CD4-positive, alpha-beta T cell treated with Interleukin-6 for 4 hours (primary cell): ENCODE measurements at regions not wholly inside any gene's neighbourhood (a gene's known extent, or its start where the extent isn't known, plus 50 kb on each side); places are given as distances from the start of the nearest gene placed in this dataset.

Source experiments
- DNase-seq: peaks from one replicate; pipeline ENCODE4 v3.0.0-alpha.2; 2020; ENCODE audit warnings: mixed read lengths

- no peak for DNase-seq
Measured at GRCh38 chr2:2672249-2672648, 341.2 kb upstream of the MYT1L start.

- no peak for DNase-seq
Measured at GRCh38 chr2:2671826-2672225, 340.8 kb upstream of the MYT1L start.

GRCh38 chr2:2669316-2669715 lies 338.2 kb upstream of the MYT1L start:
- no peak for DNase-seq

GRCh38 chr2:2668681-2669265 lies 337.7 kb upstream of the MYT1L start:
- no peak for DNase-seq

GRCh38 chr2:2667690-2668089 lies 336.6 kb upstream of the MYT1L start:
- no peak for DNase-seq

- DNase-seq, result no peak
Measured at GRCh38 chr2:2665834-2666133, 334.7 kb upstream of the MYT1L start.

GRCh38 chr2:2664989-2665833 lies 334.1 kb upstream of the MYT1L start:
- no peak for DNase-seq

- no peak for DNase-seq
Measured at GRCh38 chr2:2663401-2664036, 332.4 kb upstream of the MYT1L start.

GRCh38 chr2:2662847-2663356 lies 331.8 kb upstream of the MYT1L start:
- no peak for DNase-seq

- DNase-seq, result no peak
Measured at GRCh38 chr2:2662037-2662846, 331.2 kb upstream of the MYT1L start.

- DNase-seq, result no peak
Measured at GRCh38 chr2:2660789-2661355, 329.8 kb upstream of the MYT1L start.

- DNase-seq, result peak; percentile 11
Measured at GRCh38 chr2:2657121-2657962, 326.3 kb upstream of the MYT1L start.

GRCh38 chr2:2656115-2657011 lies 325.3 kb upstream of the MYT1L start:
- DNase-seq, result no peak

- DNase-seq, result no peak
Measured at GRCh38 chr2:2655453-2656114, 324.5 kb upstream of the MYT1L start.

- no peak for DNase-seq
Measured at GRCh38 chr2:2653231-2653630, 322.2 kb upstream of the MYT1L start.

GRCh38 chr2:2650608-2651375 lies 319.7 kb upstream of the MYT1L start:
- no peak for DNase-seq

- DNase-seq, result no peak
Measured at GRCh38 chr2:2649109-2650072, 318.3 kb upstream of the MYT1L start.

GRCh38 chr2:2648094-2648493 lies 317.0 kb upstream of the MYT1L start:
- DNase-seq, result no peak
